ENCODE measurements at regions not wholly inside any gene's neighbourhood (a gene's known extent, or its start where the extent isn't known, plus 50 kb on each side); places are given as distances from the start of the nearest gene placed in this dataset.
A peak's percentile ranks its signal among the peaks of the same experiment; 100 is the strongest.

DNA sequence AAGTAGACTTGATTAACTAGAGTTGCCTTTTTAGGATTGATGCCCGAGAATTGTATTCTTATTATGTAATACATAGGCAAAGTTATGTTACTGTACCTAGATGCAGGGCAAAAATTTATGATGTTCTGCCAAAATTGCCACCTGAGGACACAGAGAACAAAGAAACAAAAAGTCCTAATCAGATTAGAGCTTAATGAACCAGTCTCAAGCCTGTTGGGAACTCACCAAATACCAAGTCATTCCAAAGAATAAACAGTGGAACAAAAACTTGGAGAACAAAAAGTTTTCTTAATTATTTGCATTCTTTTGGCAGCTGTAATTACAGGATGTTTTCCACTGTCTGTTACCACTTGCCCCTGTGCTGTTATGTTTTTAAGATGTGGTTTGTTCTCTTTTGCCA is 154.7 kb upstream of the SGK1 start:
- no peak for DNase-seq

DNA sequence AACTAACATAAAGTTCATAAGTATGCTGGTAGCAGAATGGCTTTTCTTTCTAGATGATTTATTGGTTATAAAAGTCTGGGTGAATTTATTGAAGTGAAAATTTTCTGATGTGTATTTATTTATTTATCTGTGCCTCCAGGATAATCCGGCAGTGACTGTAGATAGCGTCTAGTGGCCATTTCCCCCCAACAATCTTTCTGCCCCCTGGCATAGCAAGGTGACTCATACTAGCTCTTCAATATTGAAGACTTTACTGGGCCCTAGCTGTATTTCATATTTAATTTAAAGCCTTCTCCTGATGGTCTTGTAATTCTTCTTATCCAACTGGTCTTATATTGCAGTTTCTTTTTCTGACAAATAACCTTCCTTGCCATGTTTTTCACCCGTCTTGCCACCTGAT is 154.1 kb upstream of the SGK1 start:
- DNase-seq = no peak

DNA sequence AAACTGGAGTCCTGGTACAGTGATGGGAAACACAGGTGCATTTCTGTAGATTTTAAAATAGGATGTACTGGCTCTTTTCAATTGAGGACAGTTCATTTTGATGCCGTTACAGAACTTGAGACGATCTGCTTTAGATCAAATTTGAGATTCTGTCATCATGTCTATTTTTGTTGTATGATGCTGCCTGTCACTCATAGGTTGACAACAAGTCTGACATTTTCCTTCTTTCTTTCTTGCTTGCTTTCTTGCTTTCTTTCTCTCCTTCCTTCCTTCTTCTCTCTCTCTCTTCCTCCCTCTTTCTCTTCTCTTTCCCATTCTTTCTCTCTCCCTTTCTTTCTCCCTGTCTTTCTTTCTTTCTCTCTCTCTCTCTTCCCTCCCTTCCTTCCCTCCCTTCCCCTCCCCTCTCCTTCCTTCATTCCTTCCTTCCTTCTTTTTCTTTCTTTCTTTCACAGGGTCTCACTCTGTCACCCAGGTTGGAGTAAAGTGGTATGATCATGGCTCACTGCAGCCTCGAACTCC is 152.6 kb upstream of the SGK1 start:
- no peak for DNase-seq

DNA sequence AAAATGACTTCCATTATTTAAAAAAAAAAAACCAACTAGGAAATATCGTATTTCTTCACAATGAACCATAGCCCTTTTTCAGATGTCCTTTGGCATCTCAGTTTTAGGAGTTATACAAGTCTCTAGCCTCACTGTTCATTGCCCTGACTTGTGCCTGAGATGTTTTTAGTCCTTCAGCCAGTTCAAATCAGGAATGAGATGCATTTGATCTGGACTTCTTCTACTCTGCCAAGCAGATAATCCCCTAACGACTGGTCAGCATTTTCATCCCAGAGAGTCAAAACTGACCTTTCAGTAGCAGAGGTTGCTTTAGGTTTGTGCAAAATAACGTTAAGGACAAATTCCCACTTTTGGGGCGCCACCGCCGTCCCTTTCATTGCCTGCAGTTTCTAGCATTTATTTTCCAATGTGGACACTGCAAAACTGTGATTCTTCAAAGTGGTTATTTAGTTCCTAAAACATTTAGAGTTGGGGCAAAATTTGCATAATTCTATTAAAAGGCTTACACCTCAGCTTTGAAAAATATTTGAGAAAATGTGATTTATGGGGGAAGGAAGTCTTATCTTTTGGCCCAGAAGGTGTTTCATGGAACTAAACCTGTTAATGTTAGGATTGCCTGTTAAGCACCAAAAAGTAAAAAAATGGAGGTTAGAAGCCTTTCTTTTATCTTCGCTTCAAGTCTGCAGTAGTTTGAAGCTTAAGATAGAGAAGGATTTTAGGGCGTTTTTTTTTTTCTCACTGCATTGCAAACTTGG is 152.0 kb upstream of the SGK1 start:
- no peak for DNase-seq

DNA sequence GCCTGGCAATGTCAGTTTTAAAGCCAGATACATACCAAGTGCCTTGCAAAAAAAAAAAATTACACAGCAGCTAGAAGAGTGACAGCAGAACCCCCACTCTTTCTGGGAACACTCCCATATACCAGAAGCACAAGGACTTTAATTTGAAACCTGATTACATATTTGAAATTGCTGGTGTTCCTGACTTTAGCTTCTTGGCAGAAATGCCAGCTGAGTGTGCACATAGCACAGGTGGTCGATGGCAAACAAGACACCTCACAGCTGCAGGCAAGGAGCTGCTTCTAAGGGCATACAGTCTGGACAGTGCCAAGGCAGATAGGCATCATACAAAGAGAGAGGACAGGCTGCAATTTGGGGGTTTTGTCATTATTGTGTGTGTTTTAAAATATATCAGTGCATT is 150.7 kb upstream of the SGK1 start:
- DNase-seq = no peak

DNA sequence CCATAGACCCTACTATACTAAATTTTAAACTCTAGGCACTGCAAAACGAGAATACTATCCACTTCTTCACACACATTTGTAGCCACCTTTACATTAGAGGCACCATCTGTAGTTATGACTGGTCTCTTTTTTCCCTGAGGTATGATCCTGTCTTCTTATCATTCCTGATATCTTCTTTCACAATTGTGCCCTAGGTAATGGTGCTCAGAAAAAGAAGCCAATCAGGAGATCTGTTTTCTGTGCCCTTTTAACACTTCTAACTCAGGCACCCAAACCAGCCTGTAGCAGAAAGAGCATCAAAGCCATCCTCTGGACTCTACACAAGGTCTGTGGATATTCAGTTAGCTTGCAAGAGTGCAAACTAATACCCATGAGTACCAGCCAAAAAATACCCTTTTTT is 149.7 kb upstream of the SGK1 start:
- no peak for DNase-seq

DNA sequence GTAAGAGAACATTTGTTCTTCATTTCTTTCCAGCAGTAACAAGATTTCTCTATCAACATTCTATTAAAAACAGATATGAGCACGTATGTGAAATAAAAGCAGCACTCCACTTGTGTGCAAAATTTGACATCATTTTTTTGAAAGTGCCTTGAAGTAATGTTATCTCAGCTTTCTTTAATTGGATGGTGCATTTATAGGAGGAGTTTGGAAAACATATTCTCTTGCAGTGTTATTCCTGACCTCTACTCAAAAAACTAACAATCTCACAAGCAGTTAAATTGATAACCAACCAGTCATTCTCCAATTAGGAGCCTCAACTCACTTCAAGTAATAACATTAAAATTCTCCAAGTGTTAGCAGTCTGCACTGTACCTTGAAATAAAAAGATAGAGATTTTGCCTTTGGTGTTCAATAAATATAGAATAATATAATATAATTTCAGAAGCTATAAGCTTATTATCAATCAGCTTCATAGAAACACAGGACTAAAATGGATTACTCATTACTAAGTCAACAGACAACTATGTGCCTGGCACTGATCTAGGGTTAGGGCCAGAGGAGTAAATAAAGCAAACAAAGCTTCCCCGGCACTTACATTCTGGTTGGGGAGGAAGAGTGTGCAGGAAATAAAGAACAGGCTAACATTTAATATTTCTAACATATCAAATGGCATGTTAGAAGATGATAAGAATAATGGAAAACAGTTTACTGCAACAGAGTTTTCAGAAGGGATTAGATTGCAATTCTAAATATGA is 149.0 kb upstream of the SGK1 start:
- DNase-seq = no peak

DNA sequence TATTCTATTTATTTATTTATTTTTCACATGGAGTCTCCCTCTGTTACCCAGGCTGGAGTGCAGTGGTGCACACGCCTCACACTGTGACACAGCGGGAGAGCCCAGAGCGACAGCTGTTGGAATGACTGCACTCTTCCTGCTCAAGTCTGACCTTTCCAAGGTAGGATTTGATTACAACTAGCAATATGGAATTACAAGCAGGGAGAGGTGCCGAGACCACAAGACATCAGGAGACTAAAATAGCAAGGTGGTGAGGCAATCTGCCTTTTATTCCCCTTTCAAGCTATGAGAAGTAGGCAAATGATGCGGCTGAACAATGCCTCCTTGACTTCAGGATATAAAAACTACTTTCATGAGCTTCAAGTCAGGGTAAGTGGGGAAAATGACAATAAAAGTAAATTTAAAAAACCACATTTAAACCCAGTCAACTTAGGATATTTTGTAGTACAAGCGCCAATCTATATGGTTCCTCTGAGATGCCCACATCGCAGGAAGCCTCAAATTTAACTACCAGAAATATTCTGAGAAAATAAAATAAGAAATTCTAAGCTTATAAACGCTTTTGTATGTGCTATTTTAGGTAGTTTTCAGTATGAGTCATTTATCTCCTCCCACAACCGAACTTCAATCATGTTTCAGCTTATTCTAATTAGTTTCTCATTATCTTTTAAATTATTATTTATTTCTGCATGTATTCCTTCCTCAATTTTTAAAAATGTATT is 146.9 kb upstream of the SGK1 start:
- DNase-seq = no peak

DNA sequence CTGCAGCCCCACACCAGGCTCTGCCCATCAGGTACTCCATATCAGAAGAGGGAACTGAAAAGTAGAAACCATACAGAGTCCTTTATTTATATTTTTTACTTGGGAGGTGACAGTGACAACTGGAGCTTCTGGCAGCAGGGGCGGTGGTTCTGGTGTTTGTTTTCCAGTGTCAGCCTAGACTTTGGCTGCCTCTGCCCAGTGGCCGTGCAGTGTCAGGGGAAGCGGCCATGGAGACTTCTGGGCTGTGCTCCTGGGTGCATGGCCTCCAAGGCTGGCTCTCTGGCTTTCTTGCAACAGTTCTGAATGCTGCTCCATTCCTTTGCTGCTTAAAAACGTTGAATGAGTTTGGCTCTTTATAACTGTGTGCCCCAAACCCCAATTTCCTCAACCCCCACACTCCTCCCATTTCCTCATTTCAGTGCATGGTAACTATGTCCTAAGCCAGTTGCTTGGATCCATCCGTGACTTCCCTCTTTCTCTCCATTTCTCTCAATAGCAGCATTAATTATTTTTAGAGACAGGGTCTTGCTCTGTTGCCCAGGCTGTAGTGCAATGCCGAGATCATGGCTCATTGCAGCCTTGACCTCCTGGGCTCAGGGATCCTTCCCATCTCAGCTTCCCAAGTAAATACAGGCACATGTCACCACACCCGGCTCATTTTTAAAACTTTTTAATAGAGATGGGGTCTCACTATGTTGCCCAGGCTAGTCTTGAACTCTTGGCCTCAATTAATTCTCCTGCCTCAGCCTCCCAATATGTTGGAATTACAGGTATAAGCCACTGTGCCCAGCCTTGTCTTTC is 141.1 kb upstream of the SGK1 start:
- DNase-seq = no peak

DNA sequence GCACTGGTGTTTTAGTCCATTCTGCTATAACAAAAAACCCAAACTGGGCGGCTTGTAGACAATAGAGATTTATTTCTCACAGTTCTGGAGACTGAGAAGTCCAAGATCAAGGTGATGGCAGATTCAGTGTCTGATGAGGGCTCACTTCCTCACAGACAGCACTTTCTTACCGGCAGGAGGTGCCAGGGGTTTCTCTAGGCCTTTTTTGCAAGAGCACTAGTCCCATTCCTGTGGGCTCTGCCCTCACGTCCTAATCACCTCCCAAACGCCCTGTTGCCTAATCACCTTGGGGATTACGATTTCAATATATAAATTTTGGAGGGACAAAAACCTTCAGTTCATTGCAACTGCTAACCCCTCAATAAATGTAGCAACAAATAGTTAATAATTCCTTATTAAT is 140.0 kb upstream of the SGK1 start:
- no peak for DNase-seq

DNA sequence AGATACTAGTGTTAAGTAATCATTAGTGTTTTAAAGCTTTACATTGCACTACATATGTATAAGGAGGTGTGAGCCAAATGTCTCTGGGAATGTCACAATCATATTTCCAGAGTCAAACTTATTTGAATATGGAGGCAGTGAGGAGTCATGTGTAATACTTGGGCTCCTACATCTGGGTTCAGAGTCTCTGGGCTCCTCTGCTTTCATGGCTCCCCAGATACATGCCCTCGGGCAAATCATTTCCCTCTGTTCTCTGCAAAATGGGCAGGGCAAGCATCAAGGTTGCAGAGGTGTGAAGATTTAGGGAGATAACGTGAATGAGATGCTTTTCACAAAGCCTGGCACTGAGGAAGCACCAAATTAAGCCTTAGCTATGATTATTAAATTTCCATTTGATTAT is 138.3 kb upstream of the SGK1 start:
- DNase-seq = peak; percentile 43

DNA sequence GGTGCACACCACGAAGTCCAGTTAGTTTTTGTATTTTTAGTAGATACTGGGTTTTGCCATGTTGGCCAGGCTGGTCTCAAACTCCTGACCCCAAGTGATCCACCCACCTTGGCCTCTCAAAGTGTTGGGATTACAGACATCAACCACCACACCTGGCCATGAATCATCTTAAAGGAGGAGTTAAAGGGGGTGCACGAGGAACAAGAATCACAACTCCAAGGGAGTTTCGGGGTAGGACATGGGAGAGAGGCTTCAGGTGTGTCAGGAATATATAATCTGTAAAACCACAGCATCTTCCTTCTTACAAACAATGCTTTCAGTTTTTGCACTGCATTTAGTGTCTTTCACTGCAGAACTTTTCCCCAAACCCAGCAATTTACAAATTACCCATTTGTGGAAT is 137.4 kb upstream of the SGK1 start:
- no peak for DNase-seq

DNA sequence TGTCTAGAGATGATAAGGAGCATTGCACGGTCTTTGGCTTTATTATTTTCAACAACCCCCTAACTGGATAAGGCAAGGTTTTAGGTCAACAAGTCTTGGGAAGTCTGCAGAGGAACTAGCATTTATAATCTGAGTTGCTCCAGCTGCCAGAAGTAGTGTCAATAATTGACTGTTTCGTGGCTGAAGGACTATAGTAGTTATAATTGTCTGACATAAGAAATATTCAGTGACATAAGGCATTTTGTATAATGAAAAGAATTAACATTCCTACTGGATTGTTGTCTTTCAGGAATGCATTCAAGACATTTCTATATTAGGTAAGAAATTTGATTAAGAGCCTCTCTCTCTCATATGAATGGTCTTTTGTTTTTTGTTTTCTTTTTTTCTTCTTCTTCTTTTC is 136.9 kb upstream of the SGK1 start:
- no peak for DNase-seq

DNA sequence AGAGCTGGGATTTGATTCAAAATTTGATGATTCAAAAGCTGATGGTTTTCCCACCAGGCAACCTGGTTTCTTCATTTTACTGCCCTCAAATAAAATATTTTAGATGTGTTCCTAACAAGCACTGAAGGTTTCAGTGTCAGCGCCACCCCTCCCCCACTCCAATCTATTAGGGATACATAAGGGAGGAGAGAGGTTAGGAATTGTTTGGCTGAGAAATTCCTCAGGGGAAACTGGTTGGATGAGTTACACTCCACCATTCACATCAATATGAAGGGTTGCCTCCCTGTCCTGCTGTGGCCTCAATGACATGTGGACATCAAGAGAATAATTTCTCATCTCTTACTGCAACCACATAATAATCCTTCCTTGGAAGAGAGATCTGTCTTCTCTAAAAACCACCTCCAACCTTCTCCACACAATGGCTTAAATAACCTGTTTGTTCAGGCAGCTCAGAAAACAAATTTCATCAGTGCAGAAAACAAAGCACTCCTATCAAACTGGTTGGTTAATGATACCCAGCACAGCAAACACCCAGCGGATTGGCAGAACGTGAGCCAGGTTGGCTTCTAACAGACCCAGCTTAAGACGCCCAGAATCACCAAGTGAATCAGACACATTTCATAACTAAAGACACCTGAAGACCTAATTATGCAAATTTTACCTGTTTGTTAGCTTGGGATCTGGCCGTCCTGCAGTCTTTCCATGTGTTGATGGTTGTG is 136.0 kb upstream of the SGK1 start:
- DNase-seq = no peak

DNA sequence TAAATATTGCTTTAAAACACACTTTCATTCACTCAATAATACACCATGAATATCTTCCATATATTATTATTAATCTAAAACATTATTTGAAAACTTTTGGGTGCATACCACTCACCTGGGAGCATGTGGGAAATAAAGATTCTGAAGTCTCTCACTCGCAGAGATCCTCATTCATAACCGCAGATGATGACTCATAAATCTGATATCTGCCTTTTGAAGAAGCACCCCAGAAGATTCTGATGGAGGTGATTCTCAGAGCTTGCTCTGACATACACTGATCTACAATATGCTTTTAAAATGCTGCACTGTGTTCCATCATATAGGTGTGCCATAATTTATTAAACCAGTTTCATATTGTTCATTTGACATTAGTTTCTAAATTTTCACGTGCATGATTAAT is 135.0 kb upstream of the SGK1 start:
- DNase-seq = peak; percentile 10

DNA sequence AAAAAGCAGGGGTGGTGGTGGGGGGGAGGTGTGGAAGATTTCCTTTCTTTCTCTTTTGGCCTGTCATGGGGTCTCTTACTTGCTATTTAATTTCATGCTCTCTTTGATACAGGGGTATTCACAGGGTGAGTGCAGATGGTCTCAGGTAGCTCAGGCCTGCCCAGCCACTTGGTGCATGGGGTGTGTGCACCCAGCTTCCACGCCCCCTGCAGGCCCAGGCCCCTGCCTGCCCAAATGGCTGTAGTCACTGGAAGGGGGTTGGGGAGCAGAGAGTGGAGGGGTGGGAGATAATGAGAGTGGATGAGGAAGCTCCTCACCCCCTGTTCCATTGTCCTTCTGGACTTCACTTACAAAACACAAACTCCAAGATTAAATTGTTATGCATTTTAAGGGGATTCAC is 133.6 kb upstream of the SGK1 start:
- no peak for DNase-seq

DNA sequence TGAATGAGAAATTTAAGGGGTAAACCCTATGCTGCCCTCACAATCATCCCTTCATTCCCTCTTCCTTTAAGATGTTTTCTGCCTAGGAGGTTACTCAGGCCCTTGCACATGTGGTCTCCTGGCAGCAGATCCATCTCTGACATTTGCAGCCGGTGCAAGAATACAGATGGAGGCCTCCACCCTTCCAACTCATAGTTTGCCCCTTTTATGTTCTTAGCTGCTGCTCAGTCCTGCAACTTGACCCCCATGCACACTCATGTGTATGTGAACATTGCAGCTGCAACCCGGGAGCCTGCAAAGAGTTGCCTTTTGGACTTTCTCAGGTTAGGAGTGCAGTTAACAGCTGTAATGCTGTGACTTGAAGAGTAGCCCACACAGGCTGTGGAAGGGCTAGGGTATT is 131.9 kb upstream of the SGK1 start:
- no peak for DNase-seq

DNA sequence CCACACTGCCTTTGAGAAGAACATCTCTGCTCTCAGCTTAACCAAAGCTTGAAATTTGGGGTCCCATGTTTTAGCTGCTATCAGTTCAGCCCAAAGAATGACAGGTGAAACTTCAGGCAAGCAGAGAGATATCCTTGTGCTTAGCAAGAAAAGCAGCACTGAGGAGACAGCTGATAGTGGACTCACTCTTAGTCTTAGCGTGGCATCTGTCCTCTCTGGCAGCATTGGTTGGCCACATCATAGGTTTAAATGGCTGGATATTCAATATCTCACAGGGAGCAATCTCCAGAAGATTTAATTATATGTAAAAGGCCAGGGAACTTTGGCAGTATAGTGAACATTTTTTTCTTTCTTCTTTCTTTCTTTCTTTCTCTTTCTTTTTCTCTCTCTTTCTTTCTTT is 131.1 kb upstream of the SGK1 start:
- no peak for DNase-seq

DNA sequence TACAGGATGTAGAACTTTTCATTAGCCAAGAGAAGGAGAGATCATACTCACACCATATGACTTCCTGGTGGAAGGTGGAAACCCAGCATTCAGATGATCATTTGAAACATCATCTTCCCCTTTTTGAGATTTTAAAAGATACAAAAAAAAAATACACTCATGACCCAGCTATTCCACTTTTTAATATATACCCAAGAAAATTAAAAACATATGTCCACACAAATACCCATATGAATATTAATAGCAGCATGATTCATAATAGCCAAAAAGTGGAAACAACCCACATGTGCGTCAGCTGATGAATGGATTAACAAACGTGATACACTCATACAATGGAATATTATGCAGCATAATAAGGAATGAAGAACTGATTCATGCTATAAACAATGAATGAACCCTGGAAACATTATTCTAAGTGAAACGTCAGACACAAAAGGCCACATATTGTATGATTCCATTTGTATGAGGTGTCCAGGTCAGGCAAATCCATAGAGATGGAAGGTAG is 130.0 kb upstream of the SGK1 start:
- DNase-seq = no peak

DNA sequence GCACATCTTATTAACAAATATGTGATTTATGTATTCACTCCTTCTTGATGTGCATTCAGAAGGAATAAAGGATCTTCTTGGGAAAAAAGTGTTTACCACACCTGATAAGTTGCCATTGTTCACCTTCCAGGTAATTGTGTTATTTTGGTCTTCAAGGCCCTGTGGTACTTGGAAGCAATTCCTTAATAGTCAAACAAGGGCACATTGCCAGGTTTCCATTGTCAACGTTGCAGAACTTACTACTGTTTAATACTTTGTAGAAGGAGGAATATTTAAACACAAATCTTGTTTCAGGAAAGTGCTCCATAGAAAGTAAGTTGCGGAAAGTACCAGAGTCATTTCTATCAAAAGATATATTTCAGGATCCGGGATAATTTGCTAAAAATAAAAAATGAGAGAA is 129.5 kb upstream of the SGK1 start:
- no peak for DNase-seq

DNA sequence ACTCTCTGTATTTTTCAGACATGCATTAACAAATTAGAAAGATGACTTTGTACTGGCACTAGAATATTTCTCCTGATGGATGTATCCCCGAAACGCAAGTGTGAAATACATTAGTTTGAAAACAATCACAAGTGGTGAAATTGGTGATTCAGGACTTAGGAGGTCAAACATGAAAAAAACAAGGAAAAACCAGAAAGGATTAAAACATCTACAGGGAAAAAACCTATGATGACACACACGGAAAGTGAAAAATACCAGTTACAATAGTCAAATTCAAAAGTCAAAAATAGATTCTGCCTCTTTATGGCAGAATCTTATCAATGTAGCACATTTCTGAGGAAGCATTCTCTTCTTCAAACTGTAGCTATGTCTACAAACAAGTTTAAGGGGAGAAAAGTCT is 129.0 kb upstream of the SGK1 start:
- no peak for DNase-seq

DNA sequence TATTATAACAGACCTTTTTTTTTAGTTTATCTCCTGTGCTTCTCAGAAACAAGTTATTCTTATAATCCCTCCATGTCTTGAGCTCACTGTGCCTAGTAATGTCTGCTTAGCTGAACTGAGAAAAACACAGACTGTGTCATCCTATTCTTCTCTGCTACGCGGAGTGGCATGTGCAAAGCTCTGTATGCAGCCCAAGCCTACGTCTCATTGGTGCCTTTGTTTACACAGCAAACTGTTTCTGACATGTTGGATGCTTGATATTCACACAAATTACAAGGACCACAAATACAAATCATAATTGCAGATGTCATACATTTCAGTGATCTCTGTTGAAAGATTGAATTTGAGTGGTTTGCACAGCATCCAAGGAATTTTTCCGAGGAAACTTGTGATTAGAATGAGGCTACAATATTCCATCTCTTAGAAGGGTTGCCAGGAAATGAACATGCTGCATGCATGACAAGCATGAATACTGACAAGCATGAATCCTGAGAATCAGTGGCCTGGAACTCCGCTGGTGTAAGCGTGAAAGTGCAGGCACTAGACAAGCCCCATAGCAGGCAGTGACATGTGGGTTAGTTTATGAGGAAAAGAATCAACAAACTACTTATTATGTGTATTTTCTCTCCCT is 128.4 kb upstream of the SGK1 start:
- DNase-seq = no peak

Measured in CD4-positive, alpha-beta T cell treated with Interleukin-21 for 1 hour (primary cell).